AG04450 (cell line): ENCODE measurements at regions not wholly inside any gene's neighbourhood (a gene's known extent, or its start where the extent isn't known, plus 50 kb on each side); places are given as distances from the start of the nearest gene placed in this dataset.

Source experiments
- CTCF ChIA-PET: fragments of 300-600, 350-600 bp; formaldehyde crosslinking; extraction: SDS; loops from one replicate; lab custom pipeline; 2022; ENCODE audit warnings: antibody characterized with exemption, inconsistent platforms; lab: Charles Lee
- POLR2A ChIA-PET: fragments of 350-600 bp; formaldehyde crosslinking; extraction: SDS; loops from one replicate; lab custom pipeline; 2021; ENCODE audit warnings: antibody characterized with exemption, inconsistent platforms; lab: Yijun Ruan, JAX
- DNase-seq: peaks from one replicate; pipeline ENCODE4 v3.0.0-alpha.2; 2011; ENCODE audit warnings: low read depth, low spot score
- H3K27ac ChIP-seq: one replicate; pipeline ENCODE4 v1.5.1; 2012; ENCODE audit warnings: low read depth, low read length, control low read depth
- H3K27me3 ChIP-seq: one replicate; pipeline ENCODE4 v1.6.0; 2012; ENCODE audit warnings: low read length; ENCODE audit not compliant: control insufficient read depth, insufficient read depth
- H3K4me3 ChIP-seq: 2 replicates; pipeline ENCODE4 v1.5.1; 2011; ENCODE audit warnings: mild to moderate bottlenecking, low read depth, low read length, control low read depth
- H3K9me3 ChIP-seq: 2 replicates; pipeline ENCODE4 v1.5.1; 2012; ENCODE audit warnings: low read length; ENCODE audit not compliant: control insufficient read depth, insufficient read depth
- TF ChIP-seq, protein P1 (sequence below): IDR thresholded peaks from 2 replicates; pipeline ENCODE4 v1.5.1; 2011; ENCODE audit warnings: low read depth, low read length, control low read depth, inconsistent platforms

DNA sequence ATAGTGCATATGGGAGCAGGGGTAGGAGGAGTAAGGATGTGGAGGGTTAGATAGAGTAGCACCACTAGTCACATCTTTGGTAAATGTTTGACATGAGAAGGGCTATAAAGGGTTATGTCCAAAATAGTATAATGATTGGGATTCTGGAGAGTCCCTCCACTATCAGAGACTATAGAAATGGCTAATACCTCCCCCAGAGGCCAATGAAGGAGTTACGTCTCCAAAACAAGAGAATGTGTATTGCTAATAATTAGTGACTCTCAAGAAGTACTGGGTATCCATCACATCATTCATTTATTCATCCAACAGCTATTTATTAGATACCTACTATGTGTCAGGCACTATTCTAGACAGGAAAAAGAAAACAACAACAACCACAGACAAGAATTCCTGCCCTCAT is 203.7 kb upstream of the UMPS start:
- TF ChIP-seq, protein P1, sequence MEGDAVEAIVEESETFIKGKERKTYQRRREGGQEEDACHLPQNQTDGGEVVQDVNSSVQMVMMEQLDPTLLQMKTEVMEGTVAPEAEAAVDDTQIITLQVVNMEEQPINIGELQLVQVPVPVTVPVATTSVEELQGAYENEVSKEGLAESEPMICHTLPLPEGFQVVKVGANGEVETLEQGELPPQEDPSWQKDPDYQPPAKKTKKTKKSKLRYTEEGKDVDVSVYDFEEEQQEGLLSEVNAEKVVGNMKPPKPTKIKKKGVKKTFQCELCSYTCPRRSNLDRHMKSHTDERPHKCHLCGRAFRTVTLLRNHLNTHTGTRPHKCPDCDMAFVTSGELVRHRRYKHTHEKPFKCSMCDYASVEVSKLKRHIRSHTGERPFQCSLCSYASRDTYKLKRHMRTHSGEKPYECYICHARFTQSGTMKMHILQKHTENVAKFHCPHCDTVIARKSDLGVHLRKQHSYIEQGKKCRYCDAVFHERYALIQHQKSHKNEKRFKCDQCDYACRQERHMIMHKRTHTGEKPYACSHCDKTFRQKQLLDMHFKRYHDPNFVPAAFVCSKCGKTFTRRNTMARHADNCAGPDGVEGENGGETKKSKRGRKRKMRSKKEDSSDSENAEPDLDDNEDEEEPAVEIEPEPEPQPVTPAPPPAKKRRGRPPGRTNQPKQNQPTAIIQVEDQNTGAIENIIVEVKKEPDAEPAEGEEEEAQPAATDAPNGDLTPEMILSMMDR: no peak; the same call in 1 of the 2 replicates
- H3K27ac ChIP-seq: no peak overlapping the region
- no peak for DNase-seq
- no peak overlapping the region for H3K4me3 ChIP-seq
- POLR2A ChIA-PET: no interaction called here
- no peaks in the 10 kb centered on the region for H3K9me3 ChIP-seq
- H3K27me3 ChIP-seq: peaks cover 4% of the 10 kb centered on the region
- CTCF ChIA-PET: no interaction called here

DNA sequence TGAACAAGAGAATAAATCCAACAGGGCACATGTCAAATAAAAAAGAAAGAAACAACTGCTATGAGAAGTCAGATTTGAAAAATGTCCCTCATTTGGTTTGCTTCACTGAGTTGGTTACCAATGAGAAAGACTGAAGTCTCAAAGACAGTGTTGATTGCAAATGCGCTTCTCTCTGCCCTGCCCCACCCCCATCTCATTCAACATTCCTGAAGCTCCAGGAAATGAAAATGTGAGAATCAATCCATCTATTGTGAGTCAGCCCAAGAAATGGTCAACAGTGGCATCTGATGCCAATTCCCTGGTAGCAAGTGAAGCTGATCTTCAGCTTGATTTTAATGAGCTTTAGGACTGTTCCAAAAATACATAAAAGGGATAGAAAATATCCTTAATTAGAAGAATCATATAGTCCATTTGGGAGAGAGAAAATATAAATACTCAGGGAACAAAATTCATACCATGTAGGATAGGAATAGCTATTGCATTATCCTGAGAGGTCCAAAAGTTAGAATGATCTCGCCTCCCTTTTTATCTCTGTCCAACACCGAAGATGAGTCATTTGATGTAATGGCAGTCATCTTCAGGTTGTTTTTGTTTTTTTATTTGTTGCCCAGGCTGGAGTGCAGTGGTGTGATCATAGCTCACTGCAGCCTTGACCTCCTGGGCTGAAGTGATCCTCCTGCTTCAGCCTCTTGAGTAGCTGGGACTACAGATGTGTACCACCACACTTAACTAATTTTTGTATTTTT is 200.3 kb upstream of the UMPS start:
- ChIA-PET POLR2A (no interaction called here), CTCF (interaction anchor here (1.1 to 1.6 kb wide), 3 partner anchors 30 to 351 kb away, joined by 3 to 6 read pairs (median 3); no protein-coding TSS in a partner anchor)
- H3K9me3 ChIP-seq: no peaks in the 10 kb centered on the region
- no peak overlapping the region for H3K4me3 ChIP-seq
- no peak for DNase-seq
- TF ChIP-seq, protein P1: no peak
- no peak overlapping the region for H3K27ac ChIP-seq
- peaks cover 6% of the 10 kb centered on the region for H3K27me3 ChIP-seq

DNA sequence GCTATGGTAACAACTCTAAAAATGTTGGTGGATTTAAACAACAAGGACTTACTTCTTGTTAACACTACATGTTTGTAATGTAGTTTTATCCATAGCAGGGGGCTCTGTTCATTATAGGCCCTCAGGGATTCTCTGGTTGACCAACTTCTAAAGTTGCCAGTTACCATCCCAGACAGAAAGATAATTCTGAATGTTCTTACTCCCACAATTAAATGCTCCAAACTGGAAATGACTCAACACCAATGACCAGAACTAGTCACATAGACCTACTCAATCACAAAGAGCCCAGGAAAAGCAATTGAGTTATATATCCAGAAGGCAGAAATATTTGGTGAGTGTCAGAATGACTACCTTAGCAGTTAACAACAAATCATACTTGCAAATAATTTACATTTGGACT is 199.3 kb upstream of the UMPS start:
- DNase-seq: no peak
- no peak overlapping the region for H3K4me3 ChIP-seq
- H3K27ac ChIP-seq: no peak overlapping the region
- no peaks in the 10 kb centered on the region for H3K9me3 ChIP-seq
- ChIA-PET CTCF (no interaction called here), POLR2A (no interaction called here)
- peaks cover 13% of the 10 kb centered on the region for H3K27me3 ChIP-seq
- TF ChIP-seq, protein P1: no peak

DNA sequence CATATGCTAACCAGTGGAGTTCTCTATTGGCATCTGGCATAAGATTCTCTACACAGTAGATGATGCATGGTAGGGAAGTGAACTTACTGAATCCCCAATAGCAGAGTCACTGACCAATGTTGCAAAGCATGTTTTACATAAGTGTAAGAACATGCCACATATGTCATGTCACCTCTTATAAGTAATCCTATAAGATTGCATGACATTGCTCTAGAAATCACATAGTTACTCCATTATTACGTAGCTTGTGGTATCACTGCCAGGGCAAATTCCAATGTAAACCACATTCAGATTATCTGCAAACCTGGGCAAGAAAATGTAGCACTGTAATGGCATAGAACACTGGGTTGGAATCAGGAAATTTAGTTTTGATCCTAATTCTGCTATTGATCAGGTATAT is 198.2 kb upstream of the UMPS start:
- H3K27me3 ChIP-seq: peaks cover 15% of the 10 kb centered on the region
- no peak overlapping the region for H3K4me3 ChIP-seq
- DNase-seq: no peak
- ChIA-PET CTCF (interaction anchor here (1.2 to 2.1 kb wide), 2 partner anchors 19 to 27 kb away, joined by 3 to 8 read pairs; no protein-coding TSS in a partner anchor), POLR2A (no interaction called here)
- H3K9me3 ChIP-seq: no peaks in the 10 kb centered on the region
- H3K27ac ChIP-seq: no peak overlapping the region
- TF ChIP-seq, protein P1: no peak

DNA sequence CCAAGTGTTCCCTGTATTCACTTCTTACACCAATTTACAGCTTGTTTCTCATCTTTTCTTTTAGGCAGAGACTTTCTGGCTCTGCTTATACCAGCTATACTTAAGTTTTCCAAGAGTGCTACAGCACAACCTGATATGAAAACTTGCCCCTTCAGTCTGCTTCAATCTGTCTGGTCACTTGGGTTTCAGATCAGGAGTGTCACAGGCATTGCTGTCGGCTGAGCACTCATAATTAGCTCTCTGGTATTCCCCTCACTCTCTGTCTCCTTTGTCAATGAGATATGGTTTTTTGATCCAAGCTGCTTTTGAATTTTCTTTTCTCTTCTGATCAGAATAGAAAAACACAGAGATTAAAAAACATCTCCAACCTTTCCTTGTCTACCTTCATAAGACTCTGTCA is 194.9 kb upstream of the UMPS start:
- no peak for DNase-seq
- peaks cover 33% of the 10 kb centered on the region for H3K27me3 ChIP-seq
- no peak overlapping the region for H3K4me3 ChIP-seq
- ChIA-PET CTCF (interaction anchor here (1.7 kb wide), 1 partner anchor 16 kb away, joined by 6 read pairs; no protein-coding TSS in a partner anchor), POLR2A (no interaction called here)
- H3K27ac ChIP-seq: no peak overlapping the region
- TF ChIP-seq, protein P1: no peak
- no peaks in the 10 kb centered on the region for H3K9me3 ChIP-seq
